Inflammatory macrophage treated with lipopolysaccharide for 4 hours (primary cell): ENCODE measurements at regions not wholly inside any gene's neighbourhood (a gene's known extent, or its start where the extent isn't known, plus 50 kb on each side); places are given as distances from the start of the nearest gene placed in this dataset.
A peak's percentile ranks its signal among the peaks of the same experiment; 100 is the strongest.

Source experiments
- DNase-seq: peaks from one replicate; pipeline ENCODE4 v3.0.0-alpha.2; 2020

- no peak for DNase-seq
These were observed 88.5 kb upstream of the HIVEP1 start for GRCh38 chr6:11923621-11924020.

- DNase-seq: no peak
These were observed 89.2 kb upstream of the HIVEP1 start for GRCh38 chr6:11922901-11923300.

- no peak for DNase-seq
These were observed 90.4 kb upstream of the HIVEP1 start for GRCh38 chr6:11921751-11922150.

- DNase-seq: no peak
These were observed 91.1 kb upstream of the HIVEP1 start for GRCh38 chr6:11921017-11921438.

GRCh38 chr6:11920566-11920965 is 91.5 kb upstream of the HIVEP1 start:
- no peak for DNase-seq

- DNase-seq: no peak
These were observed 92.2 kb upstream of the HIVEP1 start for GRCh38 chr6:11919771-11920440.

- DNase-seq: no peak
These were observed 93.1 kb upstream of the HIVEP1 start for GRCh38 chr6:11918739-11919605.

- no peak for DNase-seq
These were observed 94.0 kb upstream of the HIVEP1 start for GRCh38 chr6:11917951-11918738.

GRCh38 chr6:11912420-11912819 is 99.7 kb upstream of the HIVEP1 start:
- DNase-seq: peak; percentile 24

GRCh38 chr6:11911538-11911937 is 100.6 kb upstream of the HIVEP1 start:
- peak; percentile 65 for DNase-seq

- DNase-seq: no peak
These were observed 102.4 kb upstream of the HIVEP1 start for GRCh38 chr6:11909696-11910132.

- DNase-seq: no peak
These were observed 103.5 kb upstream of the HIVEP1 start for GRCh38 chr6:11908436-11909105.

GRCh38 chr6:11903645-11904044 is 108.5 kb upstream of the HIVEP1 start:
- no peak for DNase-seq

- no peak for DNase-seq
These were observed 109.6 kb upstream of the HIVEP1 start for GRCh38 chr6:11902527-11902926.

- no peak for DNase-seq
These were observed 111.2 kb upstream of the HIVEP1 start for GRCh38 chr6:11900662-11901598.

- DNase-seq: no peak
These were observed 112.5 kb upstream of the HIVEP1 start for GRCh38 chr6:11899645-11900044.

GRCh38 chr6:11894212-11894611 is 115.6 kb upstream of the ADTRP start:
- DNase-seq: no peak

- DNase-seq: no peak
These were observed 112.9 kb upstream of the ADTRP start for GRCh38 chr6:11891547-11891946.

GRCh38 chr6:11890849-11891248 is 112.2 kb upstream of the ADTRP start:
- no peak for DNase-seq

GRCh38 chr6:11890209-11890608 is 111.6 kb upstream of the ADTRP start:
- DNase-seq: no peak

- peak; percentile 18 for DNase-seq
These were observed 111.0 kb upstream of the ADTRP start for GRCh38 chr6:11889572-11889971.

GRCh38 chr6:11888727-11889126 is 110.1 kb upstream of the ADTRP start:
- DNase-seq: no peak
